PC-3 (cell line): ENCODE measurements at regions not wholly inside any gene's neighbourhood (a gene's known extent, or its start where the extent isn't known, plus 50 kb on each side); places are given as distances from the start of the nearest gene placed in this dataset.
"Not testable (repeated sequence)": the region's sequence is repeated elsewhere in the genome, so short reads cannot be mapped to it uniquely, and the experiment has no call there.

ENCODE experiments used
- EZH2 ChIP-seq: fragments of 300-600 bp; sonication (generic); IDR thresholded peaks from one replicate; pipeline ENCODE4 v1.6.1; 2017; ENCODE audit warnings: antibody characterized with exemption, mild to moderate bottlenecking, low read length; ENCODE audit not compliant: unreplicated experiment
- TF ChIP-seq, protein P1 (sequence below): fragments of 300-600 bp; sonication (generic); conservative IDR thresholded peaks from 2 replicates; pipeline ENCODE4 v1.5.1; 2017; ENCODE audit warnings: antibody characterized with exemption, low read depth, mild to moderate bottlenecking, low read length

DNA sequence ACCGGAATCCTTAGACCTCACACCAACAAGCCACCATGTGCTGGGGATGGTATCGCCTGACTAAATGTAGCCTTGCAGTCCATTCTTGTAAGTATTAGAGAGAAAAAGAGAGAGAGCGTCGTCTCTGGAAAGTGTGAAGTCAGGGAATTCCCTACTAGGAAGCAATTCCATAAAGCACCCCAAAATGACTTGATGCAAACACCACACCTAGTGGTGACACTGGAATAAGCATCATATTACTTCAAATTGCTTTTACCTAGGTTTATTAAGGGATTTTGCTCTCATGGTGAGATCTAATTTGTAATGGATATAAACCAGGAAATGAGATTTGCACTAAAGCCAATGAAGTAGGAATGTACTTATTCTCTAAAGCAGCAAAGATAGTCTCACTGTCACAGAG is 111.4 kb upstream of the METTL9 start:
- TF ChIP-seq, protein P1, sequence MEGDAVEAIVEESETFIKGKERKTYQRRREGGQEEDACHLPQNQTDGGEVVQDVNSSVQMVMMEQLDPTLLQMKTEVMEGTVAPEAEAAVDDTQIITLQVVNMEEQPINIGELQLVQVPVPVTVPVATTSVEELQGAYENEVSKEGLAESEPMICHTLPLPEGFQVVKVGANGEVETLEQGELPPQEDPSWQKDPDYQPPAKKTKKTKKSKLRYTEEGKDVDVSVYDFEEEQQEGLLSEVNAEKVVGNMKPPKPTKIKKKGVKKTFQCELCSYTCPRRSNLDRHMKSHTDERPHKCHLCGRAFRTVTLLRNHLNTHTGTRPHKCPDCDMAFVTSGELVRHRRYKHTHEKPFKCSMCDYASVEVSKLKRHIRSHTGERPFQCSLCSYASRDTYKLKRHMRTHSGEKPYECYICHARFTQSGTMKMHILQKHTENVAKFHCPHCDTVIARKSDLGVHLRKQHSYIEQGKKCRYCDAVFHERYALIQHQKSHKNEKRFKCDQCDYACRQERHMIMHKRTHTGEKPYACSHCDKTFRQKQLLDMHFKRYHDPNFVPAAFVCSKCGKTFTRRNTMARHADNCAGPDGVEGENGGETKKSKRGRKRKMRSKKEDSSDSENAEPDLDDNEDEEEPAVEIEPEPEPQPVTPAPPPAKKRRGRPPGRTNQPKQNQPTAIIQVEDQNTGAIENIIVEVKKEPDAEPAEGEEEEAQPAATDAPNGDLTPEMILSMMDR, result not testable (repeated sequence)
- not testable (repeated sequence) for TF ChIP-seq EZH2
